ENCODE measurements at regions not wholly inside any gene's neighbourhood (a gene's known extent, or its start where the extent isn't known, plus 50 kb on each side); places are given as distances from the start of the nearest gene placed in this dataset.

DNA sequence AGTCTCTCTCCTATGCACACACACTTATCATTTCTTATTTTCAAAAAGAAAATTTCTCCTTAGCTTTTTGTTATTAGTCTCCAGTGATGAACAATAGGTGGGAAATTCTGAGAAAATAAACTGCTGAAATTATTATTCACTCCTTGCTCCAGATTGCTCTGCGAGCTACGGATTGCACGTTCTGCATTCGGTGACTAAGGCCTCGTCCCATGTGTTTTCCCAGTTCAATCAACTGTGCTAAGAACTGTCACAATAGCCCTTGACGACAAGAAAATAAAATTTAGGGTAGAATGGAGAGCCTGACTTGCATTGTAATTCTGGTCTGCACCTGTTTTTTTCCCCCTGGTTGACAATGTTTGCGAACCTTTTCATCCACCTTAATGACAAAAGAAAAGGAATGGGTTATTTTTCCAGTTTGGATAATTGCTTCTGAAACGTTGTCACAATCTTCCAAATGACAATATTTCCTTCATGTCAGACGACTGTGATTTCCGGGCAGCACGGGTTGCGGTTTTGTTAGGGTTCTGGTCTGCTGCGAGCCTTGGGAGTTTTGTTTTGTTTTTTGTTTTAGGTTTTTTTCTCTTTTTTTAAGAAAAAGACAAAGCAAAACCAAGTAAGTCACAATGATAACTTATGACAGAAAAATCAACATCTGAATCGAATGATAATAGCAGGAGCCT, 124.5 kb upstream of the NOCT start:
- TF ChIP-seq POLR2A (IDR thresholded peaks at IDR 0.05) (no peak), POLR2AphosphoS5 (IDR thresholded peaks at IDR 0.05) (no peak)
- TF ChIP-seq, protein P1, sequence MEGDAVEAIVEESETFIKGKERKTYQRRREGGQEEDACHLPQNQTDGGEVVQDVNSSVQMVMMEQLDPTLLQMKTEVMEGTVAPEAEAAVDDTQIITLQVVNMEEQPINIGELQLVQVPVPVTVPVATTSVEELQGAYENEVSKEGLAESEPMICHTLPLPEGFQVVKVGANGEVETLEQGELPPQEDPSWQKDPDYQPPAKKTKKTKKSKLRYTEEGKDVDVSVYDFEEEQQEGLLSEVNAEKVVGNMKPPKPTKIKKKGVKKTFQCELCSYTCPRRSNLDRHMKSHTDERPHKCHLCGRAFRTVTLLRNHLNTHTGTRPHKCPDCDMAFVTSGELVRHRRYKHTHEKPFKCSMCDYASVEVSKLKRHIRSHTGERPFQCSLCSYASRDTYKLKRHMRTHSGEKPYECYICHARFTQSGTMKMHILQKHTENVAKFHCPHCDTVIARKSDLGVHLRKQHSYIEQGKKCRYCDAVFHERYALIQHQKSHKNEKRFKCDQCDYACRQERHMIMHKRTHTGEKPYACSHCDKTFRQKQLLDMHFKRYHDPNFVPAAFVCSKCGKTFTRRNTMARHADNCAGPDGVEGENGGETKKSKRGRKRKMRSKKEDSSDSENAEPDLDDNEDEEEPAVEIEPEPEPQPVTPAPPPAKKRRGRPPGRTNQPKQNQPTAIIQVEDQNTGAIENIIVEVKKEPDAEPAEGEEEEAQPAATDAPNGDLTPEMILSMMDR (IDR thresholded peaks at IDR 0.05), result no peak
- Histone ChIP-seq H3K36me3 (no peaks in the 10 kb centered on the region), H3K27ac (no peak overlapping the region), H3K4me1 (replicated peaks) (no peaks in the 10 kb centered on the region), H3K4me3 (no peak overlapping the region), H3K9me3 (no peaks in the 10 kb centered on the region), H3K27me3 (replicated peaks; ENCODE audit: insufficient read depth) (no peaks in the 10 kb centered on the region)
- WGBS, result 65% methylated on average over 14 of the region's 14 CpGs
- no peak for DNase-seq (ENCODE audit: low spot score)
- intact Hi-C loops (cut with DNase I), result no loop called here

DNA sequence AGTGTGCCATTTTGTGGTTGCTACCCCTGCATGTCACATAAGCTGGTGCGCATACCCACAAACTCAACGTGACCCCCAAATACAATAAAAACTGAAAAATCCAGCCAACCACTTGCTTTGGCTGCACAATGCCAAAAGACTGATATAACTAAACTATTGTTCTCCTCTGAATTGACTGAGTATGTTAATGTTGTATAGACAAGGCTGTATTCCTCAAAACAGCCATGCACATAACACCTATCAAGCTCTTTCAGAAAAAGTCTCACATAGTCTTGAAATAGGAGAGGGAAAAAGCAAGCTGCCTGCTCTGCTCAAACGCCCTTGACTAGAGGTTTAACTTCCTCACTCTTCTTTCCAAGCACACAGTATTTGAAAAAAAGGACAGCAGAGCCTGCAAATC, 126.4 kb upstream of the NOCT start:
- no peaks in the 10 kb centered on the region for H3K9me3 ChIP-seq
- H3K4me3 ChIP-seq, result no peak overlapping the region
- no peaks in the 10 kb centered on the region for H3K36me3 ChIP-seq
- intact Hi-C loops (cut with DNase I), result no loop called here
- no peak overlapping the region for H3K27ac ChIP-seq
- TF ChIP-seq, protein P1 (IDR thresholded peaks at IDR 0.05), result no peak
- TF ChIP-seq POLR2AphosphoS5 (IDR thresholded peaks at IDR 0.05) (no peak), POLR2A (IDR thresholded peaks at IDR 0.05) (no peak)
- WGBS, result 67% methylated on average over 3 of the region's 3 CpGs
- H3K4me1 ChIP-seq (replicated peaks), result no peaks in the 10 kb centered on the region
- no peak for DNase-seq (ENCODE audit: low spot score)
- no peaks in the 10 kb centered on the region for H3K27me3 ChIP-seq (replicated peaks; ENCODE audit: insufficient read depth)

DNA sequence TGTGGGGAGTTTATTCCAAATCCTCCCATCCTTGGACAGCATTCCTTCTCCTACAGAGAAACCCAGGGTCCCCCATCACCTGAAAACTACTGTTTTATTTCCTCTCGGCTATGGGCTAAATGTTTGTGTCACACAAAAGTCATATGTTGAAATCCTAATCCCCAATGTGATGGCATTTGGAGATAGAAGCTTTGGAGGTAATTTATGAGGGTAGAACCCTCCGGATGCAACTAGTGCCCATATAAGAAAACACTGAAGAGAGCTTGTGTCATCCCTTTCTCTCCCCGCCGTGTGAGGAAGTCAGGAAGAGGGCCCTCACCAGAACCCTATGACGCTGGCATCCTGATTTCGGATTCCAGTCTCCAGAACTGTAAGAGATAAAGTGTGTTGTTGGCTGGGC, 127.8 kb upstream of the NOCT start:
- Histone ChIP-seq H3K36me3 (no peaks in the 10 kb centered on the region), H3K4me1 (replicated peaks) (no peaks in the 10 kb centered on the region), H3K27ac (no peak overlapping the region), H3K27me3 (replicated peaks; ENCODE audit: insufficient read depth) (no peaks in the 10 kb centered on the region), H3K9me3 (no peaks in the 10 kb centered on the region), H3K4me3 (no peak overlapping the region)
- intact Hi-C loops (cut with DNase I), result no loop called here
- TF ChIP-seq POLR2AphosphoS5 (IDR thresholded peaks at IDR 0.05) (no peak), POLR2A (IDR thresholded peaks at IDR 0.05) (no peak)
- TF ChIP-seq, protein P1 (IDR thresholded peaks at IDR 0.05), result no peak
- WGBS, result 98% methylated on average over 6 of the region's 6 CpGs
- no peak for DNase-seq (ENCODE audit: low spot score)

DNA sequence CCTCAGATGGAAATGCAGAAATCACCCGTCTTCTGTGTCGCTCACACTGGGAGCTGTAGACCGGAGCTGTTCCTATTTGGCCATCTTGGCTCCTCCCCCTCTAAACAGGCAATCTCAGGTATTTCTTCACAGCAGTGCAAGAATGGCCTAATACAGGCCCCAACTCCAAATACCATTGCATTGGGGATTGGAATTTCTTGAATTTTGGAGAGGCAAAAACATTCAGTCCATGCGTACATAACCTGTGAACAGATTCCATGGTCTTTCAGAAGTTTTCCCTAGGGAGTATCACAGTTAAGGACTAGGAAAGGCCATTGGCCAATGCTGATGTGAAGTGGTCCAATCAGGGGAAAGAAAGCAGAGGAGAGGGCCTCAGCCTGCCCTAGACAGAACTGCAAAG, 128.2 kb upstream of the NOCT start:
- DNase-seq (ENCODE audit: low spot score), result no peak
- Histone ChIP-seq H3K4me3 (no peak overlapping the region), H3K27me3 (replicated peaks; ENCODE audit: insufficient read depth) (no peaks in the 10 kb centered on the region), H3K9me3 (no peaks in the 10 kb centered on the region), H3K36me3 (no peaks in the 10 kb centered on the region), H3K27ac (no peak overlapping the region), H3K4me1 (replicated peaks) (no peaks in the 10 kb centered on the region)
- intact Hi-C loops (cut with DNase I), result no loop called here
- TF ChIP-seq POLR2A (IDR thresholded peaks at IDR 0.05), result no peak
- TF ChIP-seq, protein P1 (IDR thresholded peaks at IDR 0.05), result no peak
- TF ChIP-seq POLR2AphosphoS5 (IDR thresholded peaks at IDR 0.05), result no peak
- 94% methylated on average over 4 of the region's 4 CpGs for WGBS

DNA sequence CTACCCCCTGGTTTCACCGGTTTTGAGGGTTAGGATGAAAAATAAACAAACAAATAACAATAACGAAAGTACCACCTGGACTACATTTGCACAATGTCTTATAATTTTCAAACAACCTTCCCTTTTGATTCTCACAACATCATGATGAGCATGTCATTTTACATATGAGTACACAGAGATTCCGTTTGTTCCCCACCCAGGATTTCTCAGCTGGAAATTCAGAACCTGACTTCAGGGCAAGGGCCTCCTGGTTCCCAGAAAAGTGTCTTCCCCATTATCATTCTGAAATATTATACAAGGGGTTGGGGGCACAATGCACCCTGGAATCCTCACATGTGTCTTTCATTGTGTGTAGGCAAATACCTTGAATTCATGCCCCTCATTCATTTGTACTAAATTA, 135.8 kb upstream of the NOCT start:
- WGBS, result 90% methylated on average over 3 of the region's 3 CpGs
- intact Hi-C loops (cut with DNase I), result loop anchor here (10.0 kb wide), 1 partner anchor 195 kb away; no protein-coding TSS in a partner anchor
- Histone ChIP-seq H3K27ac (no peak overlapping the region), H3K9me3 (no peaks in the 10 kb centered on the region), H3K27me3 (replicated peaks; ENCODE audit: insufficient read depth) (no peaks in the 10 kb centered on the region), H3K36me3 (no peaks in the 10 kb centered on the region), H3K4me3 (no peak overlapping the region), H3K4me1 (replicated peaks) (no peaks in the 10 kb centered on the region)
- TF ChIP-seq, protein P1 (IDR thresholded peaks at IDR 0.05), result no peak
- TF ChIP-seq POLR2A (IDR thresholded peaks at IDR 0.05), result no peak
- TF ChIP-seq POLR2AphosphoS5 (IDR thresholded peaks at IDR 0.05), result no peak
- DNase-seq (ENCODE audit: low spot score), result no peak
